K562 (cell line): ENCODE measurements at regions not wholly inside any gene's neighbourhood (a gene's known extent, or its start where the extent isn't known, plus 50 kb on each side); places are given as distances from the start of the nearest gene placed in this dataset.
A peak's percentile ranks its signal among the peaks of the same experiment; 100 is the strongest.

Experiments used
- CHAMP1 ChIP-seq: fragments of 450-650 bp; IDR thresholded peaks from 2 replicates; pipeline ENCODE4 v1.6.1; 2016; ENCODE audit warnings: mild to moderate bottlenecking
- E2F3 ChIP-seq: fragments of 250-450 bp; sonication (Bioruptor Pico); IDR thresholded peaks from 2 replicates; pipeline ENCODE4 v1.4.0; 2020; ENCODE audit warnings: mild to moderate bottlenecking
- E4F1 ChIP-seq: fragments of 250-450 bp; sonication (Bioruptor Pico); IDR thresholded peaks from 2 replicates; pipeline ENCODE4 v1.5.0; 2021; ENCODE audit warnings: mild to moderate bottlenecking, borderline replicate concordance
- ELF2 ChIP-seq: fragments of 250-450 bp; sonication (Bioruptor Pico); IDR thresholded peaks from 2 replicates; pipeline ENCODE4 v1.5.0; 2021; ENCODE audit warnings: mild to moderate bottlenecking
- HDAC2 ChIP-seq: fragments of 450-650 bp; IDR thresholded peaks from 2 replicates; pipeline ENCODE4 v1.6.1; 2016; ENCODE audit warnings: mild to moderate bottlenecking
- KLF16 ChIP-seq: IDR thresholded peaks from 2 replicates; pipeline ENCODE4 v1.6.1; 2016; ENCODE audit warnings: antibody characterized with exemption
- LEF1 ChIP-seq: fragments of 450-650 bp; IDR thresholded peaks from 2 replicates; pipeline ENCODE4 v1.6.1; 2016; ENCODE audit warnings: mild to moderate bottlenecking
- MBD2 ChIP-seq: sonication (generic); IDR thresholded peaks from 2 replicates; pipeline ENCODE4 v1.6.1; 2016; ENCODE audit warnings: low read depth, borderline replicate concordance
- MNT ChIP-seq, 2 experiments: fragments of 450-650 bp; conservative IDR thresholded peaks; 2 replicates each; pipeline ENCODE4 v1.6.1; 2017; ENCODE audit warnings: mild to moderate bottlenecking in 2 of 2, moderate library complexity in 2 of 2
- NR2C2 ChIP-seq, 2 experiments: fragments of 200-800 bp in 1 of 2; sonication (Bioruptor generic) in 1 of 2; sonication (generic) in 1 of 2; formaldehyde crosslinking in 1 of 2; IDR thresholded peaks; 2 replicates each; pipeline versions ENCODE4 v1.6.1 to v1.8.0; 2016 to 2022; ENCODE audit warnings: mild to moderate bottlenecking in 1 of 2, missing compliant biosample characterization in 1 of 2, missing genetic modification characterization in 1 of 2, missing genetic modification reagents in 1 of 2
- NR2F6 ChIP-seq: fragments of 450-650 bp; formaldehyde crosslinking; IDR thresholded peaks from 2 replicates; pipeline ENCODE4 v1.4.0; 2020; ENCODE audit warnings: mild to moderate bottlenecking
- POLR2AphosphoS5 ChIP-seq: IDR thresholded peaks from 2 replicates; pipeline ENCODE4 v1.6.1; 2011; ENCODE audit warnings: mild to moderate bottlenecking, low read depth, low read length, moderate library complexity; ENCODE audit not compliant: control insufficient read depth, insufficient read depth
- PYGO2 ChIP-seq: fragments of 450-650 bp; IDR thresholded peaks from 2 replicates; pipeline ENCODE4 v1.6.1; 2016; ENCODE audit warnings: mild to moderate bottlenecking, missing genetic modification characterization, moderate library complexity, missing compliant biosample characterization
- SMAD3 ChIP-seq: fragments of 450-650 bp; formaldehyde crosslinking; conservative IDR thresholded peaks from 2 replicates; pipeline ENCODE4 v1.4.0; 2020; ENCODE audit warnings: mild to moderate bottlenecking
- SP1 ChIP-seq: sonication (generic); formaldehyde crosslinking; IDR thresholded peaks from 2 replicates; pipeline ENCODE4 v1.8.1; 2022; ENCODE audit warnings: mild to moderate bottlenecking, missing genetic modification reagents
- SRSF3 ChIP-seq: fragments of 200-400 bp; formaldehyde crosslinking; IDR thresholded peaks from 2 replicates; pipeline ENCODE4 v1.6.1; 2016; ENCODE audit warnings: mild to moderate bottlenecking, low read length, moderate library complexity; ENCODE audit not compliant: insufficient read depth
- TCF7 ChIP-seq: sonication (generic); IDR thresholded peaks from 2 replicates; pipeline ENCODE4 v1.6.1; 2016; ENCODE audit warnings: antibody characterized with exemption, borderline replicate concordance
- ZNF174 ChIP-seq: fragments of 250-450 bp; sonication (Bioruptor Pico); IDR thresholded peaks from 2 replicates; pipeline ENCODE4 v1.4.0; 2020; ENCODE audit warnings: mild to moderate bottlenecking
- ZNF717 ChIP-seq: fragments of 250-450 bp; sonication (Bioruptor Pico); IDR thresholded peaks from 2 replicates; pipeline ENCODE4 v1.5.0; 2021
- ZNF778 ChIP-seq: fragments of 450-650 bp; formaldehyde crosslinking; IDR thresholded peaks from 2 replicates; pipeline ENCODE4 v1.4.0; 2020; ENCODE audit warnings: mild to moderate bottlenecking, moderate library complexity

GRCh38 chr1:65538664-65539063 is 118.2 kb downstream of the LEPR start (continued):
- no peak for TF ChIP-seq ZNF717
- no peak for TF ChIP-seq NR2F6
- TF ChIP-seq ZNF174 (CRISPR knock-in tag), result no peak
- TF ChIP-seq ZNF778 (CRISPR knock-in tag), result no peak
- TF ChIP-seq SP1 (CRISPR knock-in tag), result no peak
- TF ChIP-seq POLR2AphosphoS5, result no peak
- TF ChIP-seq CHAMP1, result peak; percentile 74; the same call in 1 of the 2 replicates
- no peak for TF ChIP-seq NR2C2 (CRISPR knock-in tag; IDR thresholded peaks at IDR 0.05)
- no peak for TF ChIP-seq NR2C2 (tag; IDR thresholded peaks at IDR 0.05)
- TF ChIP-seq HDAC2, result 0 out of 2 replicates have a peak, but pooled peaks have one; percentile 63
- 0 out of 4 replicates have a peak, but pooled peaks of 1 of the 2 experiments have one; percentile 22 for TF ChIP-seq MNT (conservative IDR thresholded peaks at IDR 0.05)
- no peak for TF ChIP-seq SMAD3 (CRISPR knock-in tag)
- TF ChIP-seq E4F1 (CRISPR knock-in tag), result no peak
- peak; percentile 69 for TF ChIP-seq KLF16
- no peak for TF ChIP-seq SRSF3
- no peak for TF ChIP-seq TCF7
- TF ChIP-seq ELF2 (CRISPR knock-in tag), result no peak
- TF ChIP-seq LEF1, result peak; percentile 92
- 0 out of 2 replicates have a peak, but pooled peaks have one; percentile 37 for TF ChIP-seq PYGO2 (tag)
- no peak for TF ChIP-seq E2F3 (CRISPR knock-in tag)
- TF ChIP-seq MBD2, result no peak
